Neural cell (in vitro differentiated cells): ENCODE measurements at regions not wholly inside any gene's neighbourhood (a gene's known extent, or its start where the extent isn't known, plus 50 kb on each side); places are given as distances from the start of the nearest gene placed in this dataset.

Experiments
- H2AFZ ChIP-seq: fragments of 200-600, 300-800 bp; sonication (generic), shearing (Covaris generic); 2 replicates; pipeline ENCODE4 v1.6.0; 2014; ENCODE audit warnings: low read depth, mild to moderate bottlenecking, antibody characterized with exemption, low read length, moderate library complexity
- H3F3A ChIP-seq: fragments of 200-600 bp; shearing (Covaris generic); 2 replicates; pipeline ENCODE4 v1.6.1; 2016; ENCODE audit warnings: mild to moderate bottlenecking, moderate library complexity, mixed read lengths, antibody characterized with exemption, low read length; ENCODE audit not compliant: insufficient read depth, poor library complexity, severe bottlenecking
- H3K27ac ChIP-seq: fragments of 200-600, 300-800 bp; sonication (generic), shearing (Covaris generic); 2 replicates; pipeline ENCODE4 v1.5.1; 2014; ENCODE audit warnings: mild to moderate bottlenecking, low read length, moderate library complexity
- H3K27me3 ChIP-seq: fragments of 300-800, 200-600 bp; sonication (generic), shearing (Covaris generic); 2 replicates; pipeline ENCODE4 v1.6.0; 2014; ENCODE audit warnings: mild to moderate bottlenecking, low read depth, low read length, moderate library complexity; ENCODE audit not compliant: insufficient read depth
- H3K36me3 ChIP-seq: fragments of 300-800, 200-600 bp; sonication (generic), shearing (Covaris generic); 2 replicates; pipeline ENCODE4 v1.5.1; 2014; ENCODE audit warnings: mild to moderate bottlenecking, antibody characterized with exemption, low read length, moderate library complexity; ENCODE audit not compliant: insufficient read depth
- H3K4me2 ChIP-seq: fragments of 300-800, 200-600 bp; sonication (generic), shearing (Covaris generic); 2 replicates; pipeline ENCODE4 v1.6.0; 2014; ENCODE audit warnings: mild to moderate bottlenecking, low read length
- H3K4me3 ChIP-seq: fragments of 300-800, 200-600 bp; sonication (generic), shearing (Covaris generic); 2 replicates; pipeline ENCODE4 v1.5.1; 2014; ENCODE audit warnings: mild to moderate bottlenecking, low read length, moderate library complexity
- H3K79me2 ChIP-seq: fragments of 200-600 bp; shearing (Covaris generic); replicated peaks from 2 replicates; pipeline ENCODE4 v1.6.0; 2014; ENCODE audit warnings: mild to moderate bottlenecking, low read length, moderate library complexity; ENCODE audit not compliant: insufficient read depth
- H3K9ac ChIP-seq: fragments of 300-800, 200-600 bp; sonication (generic), shearing (Covaris generic); 2 replicates; pipeline ENCODE4 v1.6.1; 2016; ENCODE audit warnings: mild to moderate bottlenecking, low read length, mixed read lengths
- H3K9me2 ChIP-seq: fragments of 200-600 bp; shearing (Covaris generic); 2 replicates; pipeline ENCODE4 v1.6.1; 2016; ENCODE audit warnings: mild to moderate bottlenecking, low read length, mixed read lengths; ENCODE audit not compliant: insufficient read depth
- H3K9me3 ChIP-seq: fragments of 200-600, 300-800 bp; sonication (generic), shearing (Covaris generic); 2 replicates; pipeline ENCODE4 v1.6.1; 2016; ENCODE audit warnings: mild to moderate bottlenecking, mixed run types, low read length, moderate library complexity, mixed read lengths
- H4K20me1 ChIP-seq: fragments of 200-600 bp; shearing (Covaris generic); 2 replicates; pipeline ENCODE4 v1.6.1; 2016; ENCODE audit warnings: mild to moderate bottlenecking, mixed run types; ENCODE audit not compliant: insufficient read depth
- EP300 ChIP-seq: fragments of 450-650 bp; conservative IDR thresholded peaks from 2 replicates; pipeline ENCODE4 v1.6.1; 2014; ENCODE audit warnings: antibody characterized with exemption, mild to moderate bottlenecking, moderate library complexity; ENCODE audit not compliant: poor library complexity, severe bottlenecking
- EZH2 ChIP-seq: fragments of 200-600, 300-800 bp; shearing (Covaris generic), sonication (generic); IDR thresholded peaks from 2 replicates; pipeline ENCODE4 v1.6.1; 2014; ENCODE audit warnings: antibody characterized with exemption, low read length, borderline replicate concordance, mild to moderate bottlenecking; ENCODE audit not compliant: insufficient read depth, poor library complexity, severe bottlenecking
- MXI1 ChIP-seq: fragments of 450-650 bp; conservative IDR thresholded peaks from 2 replicates; pipeline ENCODE4 v1.6.1; 2014; ENCODE audit warnings: antibody characterized with exemption, mild to moderate bottlenecking; ENCODE audit not compliant: poor library complexity, severe bottlenecking
- POLR2AphosphoS5 ChIP-seq: IDR thresholded peaks from 2 replicates; pipeline ENCODE4 v1.6.1; 2012
- RAD21 ChIP-seq: fragments of 450-650 bp; conservative IDR thresholded peaks from 2 replicates; pipeline ENCODE4 v1.6.1; 2014; ENCODE audit warnings: antibody characterized with exemption, mild to moderate bottlenecking, moderate library complexity
- REST ChIP-seq: IDR thresholded peaks from 2 replicates; pipeline ENCODE4 v1.6.1; 2012; ENCODE audit warnings: borderline replicate concordance
- SMC3 ChIP-seq: fragments of 450-650 bp; conservative IDR thresholded peaks from 2 replicates; pipeline ENCODE4 v1.6.1; 2014; ENCODE audit warnings: antibody characterized with exemption, mild to moderate bottlenecking, moderate library complexity; ENCODE audit not compliant: poor library complexity
- TAF1 ChIP-seq: IDR thresholded peaks from 2 replicates; pipeline ENCODE4 v1.6.1; 2012; ENCODE audit warnings: low read depth
- TF ChIP-seq, protein P1 (sequence below): fragments of 450-650 bp; IDR thresholded peaks from 2 replicates; pipeline ENCODE4 v1.5.1; 2014; ENCODE audit warnings: antibody characterized with exemption, mild to moderate bottlenecking, moderate library complexity; ENCODE audit not compliant: poor library complexity, severe bottlenecking

DNA sequence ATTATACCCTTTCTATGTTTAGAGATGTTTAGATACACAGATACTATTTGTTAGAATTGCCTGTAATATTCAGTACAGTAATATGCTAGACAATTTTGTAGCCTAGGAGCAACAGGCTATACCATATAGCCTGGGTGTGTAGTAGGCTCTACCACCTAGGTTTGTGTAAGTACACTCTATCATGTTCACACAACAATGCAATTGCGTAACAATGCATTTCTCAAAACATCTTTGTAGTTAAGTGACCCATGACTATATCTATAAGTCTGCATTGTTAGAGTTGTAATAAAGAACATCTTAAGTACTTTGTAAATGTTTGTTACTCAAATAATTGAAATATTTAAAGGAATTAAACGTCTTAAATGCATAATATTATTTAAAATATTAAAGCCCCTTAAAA, 379.3 kb downstream of the PPP3CA start:
- TF ChIP-seq RAD21 (no peak), EZH2 (no peak), MXI1 (no peak), TAF1 (no peak), POLR2AphosphoS5 (no peak), SMC3 (no peak), REST (no peak), EP300 (no peak)
- TF ChIP-seq, protein P1, sequence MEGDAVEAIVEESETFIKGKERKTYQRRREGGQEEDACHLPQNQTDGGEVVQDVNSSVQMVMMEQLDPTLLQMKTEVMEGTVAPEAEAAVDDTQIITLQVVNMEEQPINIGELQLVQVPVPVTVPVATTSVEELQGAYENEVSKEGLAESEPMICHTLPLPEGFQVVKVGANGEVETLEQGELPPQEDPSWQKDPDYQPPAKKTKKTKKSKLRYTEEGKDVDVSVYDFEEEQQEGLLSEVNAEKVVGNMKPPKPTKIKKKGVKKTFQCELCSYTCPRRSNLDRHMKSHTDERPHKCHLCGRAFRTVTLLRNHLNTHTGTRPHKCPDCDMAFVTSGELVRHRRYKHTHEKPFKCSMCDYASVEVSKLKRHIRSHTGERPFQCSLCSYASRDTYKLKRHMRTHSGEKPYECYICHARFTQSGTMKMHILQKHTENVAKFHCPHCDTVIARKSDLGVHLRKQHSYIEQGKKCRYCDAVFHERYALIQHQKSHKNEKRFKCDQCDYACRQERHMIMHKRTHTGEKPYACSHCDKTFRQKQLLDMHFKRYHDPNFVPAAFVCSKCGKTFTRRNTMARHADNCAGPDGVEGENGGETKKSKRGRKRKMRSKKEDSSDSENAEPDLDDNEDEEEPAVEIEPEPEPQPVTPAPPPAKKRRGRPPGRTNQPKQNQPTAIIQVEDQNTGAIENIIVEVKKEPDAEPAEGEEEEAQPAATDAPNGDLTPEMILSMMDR = no peak
- Histone ChIP-seq H3K4me2 (no peak overlapping the region), H3K4me3 (no peak overlapping the region), H3K9me2 (no peaks in the 10 kb centered on the region), H3K79me2 (no peaks in the 10 kb centered on the region), H3K27ac (no peak overlapping the region), H3K9me3 (no peaks in the 10 kb centered on the region), H2AFZ (no peak overlapping the region), H4K20me1 (no peaks in the 10 kb centered on the region), H3K27me3 (no peaks in the 10 kb centered on the region), H3K36me3 (no peaks in the 10 kb centered on the region), H3K9ac (no peak overlapping the region), H3F3A (no peaks in the 10 kb centered on the region)

DNA sequence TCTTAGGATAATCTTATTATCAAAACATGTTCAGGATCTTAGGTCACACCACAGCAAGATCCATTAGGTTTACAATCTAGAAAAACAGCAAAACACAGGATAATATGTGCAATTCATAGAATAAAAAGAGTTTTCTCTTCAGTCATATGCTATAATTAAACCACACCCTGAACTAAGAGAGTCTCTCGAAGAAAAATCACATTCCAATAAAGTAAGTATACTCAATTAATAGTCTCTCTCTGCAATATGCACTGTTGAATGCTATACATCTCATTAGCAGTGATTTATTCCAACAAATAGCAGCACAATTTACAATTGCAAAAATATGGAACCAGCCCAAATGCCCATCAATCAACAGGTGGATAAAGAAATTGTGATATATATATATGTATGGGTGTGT, 383.7 kb downstream of the PPP3CA start:
- H3K79me2 ChIP-seq = no peaks in the 10 kb centered on the region
- TF ChIP-seq, protein P1 = no peak
- TF ChIP-seq REST (no peak), RAD21 (no peak), POLR2AphosphoS5 (no peak), SMC3 (no peak), EP300 (no peak), MXI1 (no peak), TAF1 (no peak), EZH2 (no peak)
- no peaks in the 10 kb centered on the region for H3K9me3 ChIP-seq
- H3K27ac ChIP-seq = no peak overlapping the region
- no peaks in the 10 kb centered on the region for H4K20me1 ChIP-seq
- H3K9me2 ChIP-seq = no peaks in the 10 kb centered on the region
- no peaks in the 10 kb centered on the region for H3K36me3 ChIP-seq
- H3K27me3 ChIP-seq = no peaks in the 10 kb centered on the region
- H3K4me2 ChIP-seq = no peak overlapping the region
- H3K4me3 ChIP-seq = no peak overlapping the region
- no peak overlapping the region for H3K9ac ChIP-seq
- H3F3A ChIP-seq = no peaks in the 10 kb centered on the region
- no peak overlapping the region for H2AFZ ChIP-seq
